HG03342 (cell line): ENCODE measurements at regions not wholly inside any gene's neighbourhood (a gene's known extent, or its start where the extent isn't known, plus 50 kb on each side); places are given as distances from the start of the nearest gene placed in this dataset.
A peak's percentile ranks its signal among the peaks of the same experiment; 100 is the strongest.

Experiments used
- ATAC-seq: cut with Tn5 transposase; IDR thresholded peaks from one replicate; pipeline ENCODE4 v1.9.1; 2021; ENCODE audit warnings: mild to moderate bottlenecking, moderate library complexity; ENCODE audit not compliant: unreplicated experiment

GRCh38 chr6:156174031-156174890 lies 602.9 kb upstream of the ARID1B start:
- ATAC-seq, result no peak

- no peak for ATAC-seq
Observed at GRCh38 chr6:156169371-156169770, 607.8 kb upstream of the ARID1B start.

GRCh38 chr6:156167625-156168071 lies 609.5 kb upstream of the ARID1B start:
- ATAC-seq, result no peak

GRCh38 chr6:156167016-156167624 lies 610.1 kb upstream of the ARID1B start:
- ATAC-seq, result no peak

GRCh38 chr6:156166093-156166492 lies 611.1 kb upstream of the ARID1B start:
- ATAC-seq, result no peak

GRCh38 chr6:156164701-156165452 lies 612.3 kb upstream of the ARID1B start:
- no peak for ATAC-seq

GRCh38 chr6:156163311-156163710 lies 613.9 kb upstream of the ARID1B start:
- no peak for ATAC-seq

GRCh38 chr6:156161471-156161870 lies 615.7 kb upstream of the ARID1B start:
- ATAC-seq, result no peak

- no peak for ATAC-seq
Observed at GRCh38 chr6:156160795-156161165, 616.4 kb upstream of the ARID1B start.

- ATAC-seq, result no peak
Observed at GRCh38 chr6:156160007-156160794, 617.0 kb upstream of the ARID1B start.

- no peak for ATAC-seq
Observed at GRCh38 chr6:156154896-156155295, 622.3 kb upstream of the ARID1B start.

GRCh38 chr6:156150391-156150790 lies 626.8 kb upstream of the ARID1B start:
- ATAC-seq, result no peak

- ATAC-seq, result no peak
Observed at GRCh38 chr6:156146891-156147290, 630.3 kb upstream of the ARID1B start.

GRCh38 chr6:156131221-156131903 lies 645.8 kb upstream of the ARID1B start:
- ATAC-seq, result peak; percentile 99

GRCh38 chr6:156126535-156126934 lies 650.6 kb upstream of the ARID1B start:
- no peak for ATAC-seq

- ATAC-seq, result no peak
Observed at GRCh38 chr6:156125844-156126243, 651.3 kb upstream of the ARID1B start.

- ATAC-seq, result no peak
Observed at GRCh38 chr6:156123731-156124130, 653.4 kb upstream of the ARID1B start.

GRCh38 chr6:156121973-156122372 lies 655.2 kb upstream of the ARID1B start:
- ATAC-seq, result no peak

- ATAC-seq, result no peak
Observed at GRCh38 chr6:156114541-156114940, 658.9 kb upstream of the NOX3 start.

GRCh38 chr6:156113631-156114030 lies 658.0 kb upstream of the NOX3 start:
- no peak for ATAC-seq
